Suprapubic skin (tissue), 4 donors: ENCODE measurements at regions not wholly inside any gene's neighbourhood (a gene's known extent, or its start where the extent isn't known, plus 50 kb on each side); places are given as distances from the start of the nearest gene placed in this dataset.

ENCODE experiments used
- DNase-seq, 2 donors: peaks; one replicate each; pipeline ENCODE4 v3.0.0-alpha.2; 2019; ENCODE audit warnings: low spot score in 2 of 2
- H3K27ac ChIP-seq: fragments of 200-600 bp; sonication (generic); one replicate; pipeline ENCODE4 v1.5.1; 2019
- H3K27me3 ChIP-seq: fragments of 200-600 bp; sonication (generic); one replicate; pipeline ENCODE4 v1.5.1; 2019
- H3K36me3 ChIP-seq: fragments of 200-600 bp; sonication (generic); one replicate; pipeline ENCODE4 v1.5.1; 2019
- H3K4me1 ChIP-seq: fragments of 200-600 bp; sonication (generic); one replicate; pipeline ENCODE4 v1.5.1; 2019
- H3K4me3 ChIP-seq: fragments of 200-600 bp; sonication (generic); one replicate; pipeline ENCODE4 v1.5.1; 2019; ENCODE audit warnings: mild to moderate bottlenecking
- H3K9me3 ChIP-seq: fragments of 200-600 bp; sonication (generic); one replicate; pipeline ENCODE4 v1.5.1; 2019
- EP300 ChIP-seq: sonication (generic); formaldehyde crosslinking; IDR thresholded peaks from one replicate; pipeline ENCODE4 v1.6.1; 2017; ENCODE audit warnings: antibody characterized with exemption
- POLR2A ChIP-seq, 2 donors: fragments of 450-650 bp; IDR thresholded peaks; one replicate each; pipeline ENCODE4 v1.6.1; 2017; ENCODE audit warnings: antibody characterized with exemption in 2 of 2, mild to moderate bottlenecking in 2 of 2, moderate library complexity in 2 of 2
- POLR2AphosphoS5 ChIP-seq, 3 donors: sonication (generic); formaldehyde crosslinking; IDR thresholded peaks; one replicate each; pipeline ENCODE4 v1.6.1; 2017; ENCODE audit warnings: antibody characterized with exemption in 3 of 3
- WGBS: methylation state at CpG from one replicate; pipeline ENCODE4 v1.1.5; 2018; 5-methylcytosine and 5-hydroxymethylcytosine counted together
- TF ChIP-seq, protein P1 (sequence below), 2 donors: fragments of 200-600 bp in 1 of 2; fragments of 450-650 bp in 1 of 2; sonication (generic) in 1 of 2; IDR thresholded peaks; one replicate each; pipeline ENCODE4 v1.5.1; 2016 to 2019; ENCODE audit warnings: antibody characterized with exemption in 2 of 2, mild to moderate bottlenecking in 1 of 2, moderate library complexity in 1 of 2

GRCh38 chr13:40146611-40147117, 491.2 kb downstream of the COG6 start:
- no peaks in the 10 kb centered on the region for H3K9me3 ChIP-seq
- no peaks in the 10 kb centered on the region for H3K27me3 ChIP-seq
- no peak for DNase-seq
- no peaks in the 10 kb centered on the region for H3K36me3 ChIP-seq
- WGBS: 75% methylated on average over 11 of the region's 11 CpGs
- TF ChIP-seq, protein P1, sequence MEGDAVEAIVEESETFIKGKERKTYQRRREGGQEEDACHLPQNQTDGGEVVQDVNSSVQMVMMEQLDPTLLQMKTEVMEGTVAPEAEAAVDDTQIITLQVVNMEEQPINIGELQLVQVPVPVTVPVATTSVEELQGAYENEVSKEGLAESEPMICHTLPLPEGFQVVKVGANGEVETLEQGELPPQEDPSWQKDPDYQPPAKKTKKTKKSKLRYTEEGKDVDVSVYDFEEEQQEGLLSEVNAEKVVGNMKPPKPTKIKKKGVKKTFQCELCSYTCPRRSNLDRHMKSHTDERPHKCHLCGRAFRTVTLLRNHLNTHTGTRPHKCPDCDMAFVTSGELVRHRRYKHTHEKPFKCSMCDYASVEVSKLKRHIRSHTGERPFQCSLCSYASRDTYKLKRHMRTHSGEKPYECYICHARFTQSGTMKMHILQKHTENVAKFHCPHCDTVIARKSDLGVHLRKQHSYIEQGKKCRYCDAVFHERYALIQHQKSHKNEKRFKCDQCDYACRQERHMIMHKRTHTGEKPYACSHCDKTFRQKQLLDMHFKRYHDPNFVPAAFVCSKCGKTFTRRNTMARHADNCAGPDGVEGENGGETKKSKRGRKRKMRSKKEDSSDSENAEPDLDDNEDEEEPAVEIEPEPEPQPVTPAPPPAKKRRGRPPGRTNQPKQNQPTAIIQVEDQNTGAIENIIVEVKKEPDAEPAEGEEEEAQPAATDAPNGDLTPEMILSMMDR (IDR thresholded peaks at IDR 0.05): no peak
- TF ChIP-seq POLR2A (IDR thresholded peaks at IDR 0.05) (no peak), POLR2AphosphoS5 (IDR thresholded peaks at IDR 0.05) (no peak), EP300 (no peak)
- no peak overlapping the region for H3K4me3 ChIP-seq
- H3K4me1 ChIP-seq: peaks cover 12% of the 10 kb centered on the region
- H3K27ac ChIP-seq: no peak overlapping the region

- TF ChIP-seq, protein P1 (IDR thresholded peaks at IDR 0.05): no peak
- TF ChIP-seq POLR2A (IDR thresholded peaks at IDR 0.05) (no peak), POLR2AphosphoS5 (IDR thresholded peaks at IDR 0.05) (no peak), EP300 (no peak)
- no peaks in the 10 kb centered on the region for H3K36me3 ChIP-seq
- H3K27ac ChIP-seq: no peak overlapping the region
- WGBS: 95% methylated on average over 4 of the region's 4 CpGs
- H3K4me3 ChIP-seq: no peak overlapping the region
- H3K4me1 ChIP-seq: peaks cover 12% of the 10 kb centered on the region
- DNase-seq: no peak
- no peaks in the 10 kb centered on the region for H3K9me3 ChIP-seq
- H3K27me3 ChIP-seq: no peaks in the 10 kb centered on the region
Measured at GRCh38 chr13:40148101-40148500, 492.6 kb downstream of the COG6 start.

DNA sequence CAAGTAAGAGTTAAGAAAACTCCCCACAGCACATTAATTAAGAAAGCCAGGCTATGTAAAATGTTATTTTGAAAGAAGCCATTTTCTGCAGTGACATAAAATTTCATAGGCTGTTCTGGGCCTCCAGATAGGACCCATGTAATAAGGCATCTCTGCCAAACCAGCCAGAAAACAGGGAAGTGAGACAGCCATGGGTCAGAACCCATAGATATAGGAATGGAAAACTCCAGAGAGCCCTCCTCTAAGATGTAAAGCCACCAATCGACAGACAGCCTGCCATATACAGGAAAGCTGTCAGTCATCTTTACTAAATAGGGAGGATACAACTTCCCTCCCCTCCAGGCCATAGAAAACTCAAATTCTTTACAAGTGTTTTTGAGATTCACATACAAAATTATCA, 493.3 kb downstream of the COG6 start:
- no peaks in the 10 kb centered on the region for H3K9me3 ChIP-seq
- TF ChIP-seq POLR2A (IDR thresholded peaks at IDR 0.05): no peak
- TF ChIP-seq POLR2AphosphoS5 (IDR thresholded peaks at IDR 0.05): no peak
- TF ChIP-seq, protein P1 (IDR thresholded peaks at IDR 0.05): no peak
- no peak for TF ChIP-seq EP300
- no peaks in the 10 kb centered on the region for H3K36me3 ChIP-seq
- DNase-seq: no peak
- H3K27ac ChIP-seq: peak overlapping the region; percentile 51
- 89% methylated on average over 1 of the region's 1 CpG for WGBS
- no peak overlapping the region for H3K4me3 ChIP-seq
- no peaks in the 10 kb centered on the region for H3K27me3 ChIP-seq
- peaks cover 12% of the 10 kb centered on the region for H3K4me1 ChIP-seq

- no peak for TF ChIP-seq EP300
- TF ChIP-seq, protein P1 (IDR thresholded peaks at IDR 0.05): no peak
- no peak for TF ChIP-seq POLR2A (IDR thresholded peaks at IDR 0.05)
- TF ChIP-seq POLR2AphosphoS5 (IDR thresholded peaks at IDR 0.05): no peak
- no peak for DNase-seq
- no peaks in the 10 kb centered on the region for H3K27me3 ChIP-seq
- no peak overlapping the region for H3K4me3 ChIP-seq
- H3K4me1 ChIP-seq: peaks cover 12% of the 10 kb centered on the region
- peak overlapping the region; percentile 68 for H3K27ac ChIP-seq
- no peaks in the 10 kb centered on the region for H3K9me3 ChIP-seq
- H3K36me3 ChIP-seq: no peaks in the 10 kb centered on the region
- WGBS: 44% methylated on average over 6 of the region's 6 CpGs
Measured at GRCh38 chr13:40149611-40150274, 494.3 kb downstream of the COG6 start.

DNA sequence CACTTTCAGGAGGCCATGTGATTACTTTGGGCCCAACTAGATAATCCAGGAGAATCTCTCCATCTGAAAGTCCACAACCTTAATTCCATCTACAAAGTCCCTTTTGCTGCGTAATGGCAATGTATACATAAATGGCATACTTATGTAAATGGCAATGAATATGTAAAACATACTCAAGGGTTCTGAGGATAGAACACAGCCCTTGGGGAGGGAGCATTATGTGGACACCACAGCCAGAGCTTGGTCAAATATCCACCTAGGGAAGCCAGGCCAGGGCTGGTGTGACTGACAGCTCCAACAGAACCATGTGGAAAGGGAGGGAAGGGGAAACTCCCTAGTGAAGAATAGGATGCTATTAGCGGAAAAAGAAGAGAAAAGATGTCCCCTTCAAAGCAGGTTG, 496.2 kb downstream of the COG6 start:
- 96% methylated on average over 2 of the region's 2 CpGs for WGBS
- Histone ChIP-seq H3K9me3 (no peaks in the 10 kb centered on the region), H3K27me3 (no peaks in the 10 kb centered on the region), H3K36me3 (no peaks in the 10 kb centered on the region), H3K4me1 (peaks cover 12% of the 10 kb centered on the region), H3K4me3 (no peak overlapping the region), H3K27ac (no peak overlapping the region)
- no peak for DNase-seq
- TF ChIP-seq POLR2A (IDR thresholded peaks at IDR 0.05) (no peak), EP300 (no peak), POLR2AphosphoS5 (IDR thresholded peaks at IDR 0.05) (no peak)
- TF ChIP-seq, protein P1 (IDR thresholded peaks at IDR 0.05): no peak
